ENCODE measurements at regions not wholly inside any gene's neighbourhood (a gene's known extent, or its start where the extent isn't known, plus 50 kb on each side); places are given as distances from the start of the nearest gene placed in this dataset.

DNA sequence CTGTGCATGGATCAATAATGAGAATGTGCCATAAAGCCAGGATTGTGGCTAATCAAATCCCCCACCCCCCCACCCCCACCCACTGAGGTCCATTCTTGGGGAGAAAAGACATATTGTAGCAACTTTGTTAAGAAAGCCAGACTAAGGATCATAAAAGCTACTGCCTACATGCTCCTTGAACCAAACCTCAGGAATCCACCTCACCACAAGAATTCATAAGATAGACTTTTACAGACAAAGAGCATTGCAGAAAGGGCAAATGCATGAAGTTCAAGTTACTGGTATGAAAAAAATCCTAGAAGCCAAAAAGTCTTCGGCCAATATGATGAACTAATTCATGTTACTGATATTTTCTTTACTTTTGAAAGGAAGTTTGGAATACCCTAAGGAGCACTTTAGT is 187.9 kb upstream of the ARID1B start:
- TF ChIP-seq CTCF (IDR thresholded peaks at IDR 0.05) (no peak), POLR2A (IDR thresholded peaks at IDR 0.05) (no peak)

Measured in breast epithelium (tissue), 3 donors.